HEK293 (cell line): ENCODE measurements at regions not wholly inside any gene's neighbourhood (a gene's known extent, or its start where the extent isn't known, plus 50 kb on each side); places are given as distances from the start of the nearest gene placed in this dataset.

Source experiments
- CTCF ChIA-PET: fragments of 350-600 bp; formaldehyde crosslinking; extraction: SDS; loops from one replicate; lab custom pipeline; 2021; ENCODE audit warnings: antibody characterized with exemption; lab: Yijun Ruan, JAX
- POLR2A ChIA-PET: fragments of 300-600 bp; formaldehyde crosslinking; extraction: SDS; loops from one replicate; lab custom pipeline; 2020; ENCODE audit warnings: antibody characterized with exemption, inconsistent platforms; lab: Yijun Ruan, JAX
- H3K27ac ChIP-seq: fragments of 200-500 bp; sonication (Bioruptor generic); 2 replicates; pipeline ENCODE4 v1.5.1; 2014; ENCODE audit warnings: low read depth, low read length, control low read depth, inconsistent platforms; ENCODE audit errors: extremely low read depth
- H3K36me3 ChIP-seq, 2 experiments: fragments of 200-500 bp in 1 of 2; sonication (Bioruptor generic) in 1 of 2; 1 replicate in 1 of 2; 2 replicates in 1 of 2; pipeline ENCODE4 v1.5.1; 2014 to 2017; ENCODE audit warnings: inconsistent platforms in 2 of 2, low read length in 2 of 2; ENCODE audit not compliant: control insufficient read depth in 2 of 2, insufficient read depth in 1 of 2
- H3K4me1 ChIP-seq: fragments of 200-500 bp; sonication (Bioruptor generic); 2 replicates; pipeline ENCODE4 v1.5.1; 2014; ENCODE audit warnings: mild to moderate bottlenecking, low read length, inconsistent platforms; ENCODE audit not compliant: control insufficient read depth, insufficient read depth
- H3K4me3 ChIP-seq: 2 replicates; pipeline ENCODE4 v1.5.1; 2011; ENCODE audit warnings: low read depth, mild to moderate bottlenecking, control low read depth, low read length, moderate library complexity
- H3K9me3 ChIP-seq: fragments of 200-500 bp; sonication (Bioruptor generic); 2 replicates; pipeline ENCODE4 v1.5.1; 2014; ENCODE audit warnings: low read depth, low read length, inconsistent platforms; ENCODE audit not compliant: control insufficient read depth, insufficient read depth
- BCL11A ChIP-seq: fragments of 450-650 bp; formaldehyde crosslinking; IDR thresholded peaks from 2 replicates; pipeline ENCODE4 v1.5.1; 2016; ENCODE audit warnings: low read depth, missing biosample characterization, missing genetic modification characterization
- KLF10 ChIP-seq: fragments of 450-650 bp; IDR thresholded peaks from 2 replicates; pipeline ENCODE4 v1.5.1; 2018; ENCODE audit warnings: missing biosample characterization, mild to moderate bottlenecking, missing genetic modification characterization
- KLF9 ChIP-seq: fragments of 450-650 bp; formaldehyde crosslinking; IDR thresholded peaks from 2 replicates; pipeline ENCODE4 v1.5.1; 2016; ENCODE audit warnings: missing biosample characterization, missing genetic modification characterization, low read depth
- REPIN1 ChIP-seq: fragments of 450-650 bp; formaldehyde crosslinking; IDR thresholded peaks from 2 replicates; pipeline ENCODE4 v1.5.1; 2017; ENCODE audit warnings: missing biosample characterization, missing genetic modification characterization, low read depth
- ZFP37 ChIP-seq: fragments of 450-650 bp; formaldehyde crosslinking; IDR thresholded peaks from 2 replicates; pipeline ENCODE4 v1.5.1; 2016; ENCODE audit warnings: missing biosample characterization, missing genetic modification characterization
- ZNF140 ChIP-seq: fragments of 450-650 bp; formaldehyde crosslinking; IDR thresholded peaks from 2 replicates; pipeline ENCODE4 v1.5.1; 2016; ENCODE audit warnings: missing biosample characterization, missing genetic modification characterization
- ZNF146 ChIP-seq: fragments of 450-650 bp; formaldehyde crosslinking; IDR thresholded peaks from 2 replicates; pipeline ENCODE4 v1.5.1; 2016; ENCODE audit warnings: missing biosample characterization, missing genetic modification characterization
- ZNF16 ChIP-seq: fragments of 450-650 bp; formaldehyde crosslinking; IDR thresholded peaks from 2 replicates; pipeline ENCODE4 v1.5.1; 2016; ENCODE audit warnings: low read depth, missing biosample characterization, missing genetic modification characterization
- ZNF302 ChIP-seq: fragments of 450-650 bp; formaldehyde crosslinking; IDR thresholded peaks from 2 replicates; pipeline ENCODE4 v1.5.1; 2016; ENCODE audit warnings: missing biosample characterization, missing genetic modification characterization, low read depth
- ZNF350 ChIP-seq: fragments of 450-650 bp; formaldehyde crosslinking; IDR thresholded peaks from 2 replicates; pipeline ENCODE4 v1.5.0; 2017; ENCODE audit warnings: missing biosample characterization, mild to moderate bottlenecking, missing genetic modification characterization
- ZNF501 ChIP-seq: fragments of 450-650 bp; formaldehyde crosslinking; IDR thresholded peaks from 2 replicates; pipeline ENCODE4 v1.5.1; 2016; ENCODE audit warnings: missing biosample characterization, missing genetic modification characterization
- ZNF621 ChIP-seq: fragments of 450-650 bp; formaldehyde crosslinking; IDR thresholded peaks from 2 replicates; pipeline ENCODE4 v1.5.1; 2017; ENCODE audit warnings: missing biosample characterization, missing genetic modification characterization
- ZNF623 ChIP-seq: fragments of 450-650 bp; formaldehyde crosslinking; IDR thresholded peaks from 2 replicates; pipeline ENCODE4 v1.5.1; 2016; ENCODE audit warnings: missing biosample characterization, missing genetic modification characterization
- TF ChIP-seq, protein P1 (sequence below): fragments of 450-650 bp; formaldehyde crosslinking; IDR thresholded peaks from 2 replicates; pipeline ENCODE4 v1.5.1; 2017; ENCODE audit warnings: missing biosample characterization, missing genetic modification characterization
- TF ChIP-seq, protein P2 (sequence below): fragments of 450-650 bp; formaldehyde crosslinking; IDR thresholded peaks from 2 replicates; pipeline ENCODE4 v1.5.1; 2016; ENCODE audit warnings: missing biosample characterization, missing genetic modification characterization
- TF ChIP-seq, protein P3 (sequence below): sonication (generic); formaldehyde crosslinking; IDR thresholded peaks from 2 replicates; pipeline ENCODE4 v1.8.1; 2022; ENCODE audit warnings: mild to moderate bottlenecking, moderate library complexity, missing genetic modification reagents
- TF ChIP-seq, protein P4 (sequence below): fragments of 450-650 bp; formaldehyde crosslinking; IDR thresholded peaks from 2 replicates; pipeline ENCODE4 v1.5.1; 2016; ENCODE audit warnings: missing biosample characterization, missing genetic modification characterization, borderline replicate concordance
- TF ChIP-seq, protein P5 (sequence below): fragments of 450-650 bp; formaldehyde crosslinking; IDR thresholded peaks from 2 replicates; pipeline ENCODE4; 2016; ENCODE audit warnings: missing biosample characterization, missing genetic modification characterization

DNA sequence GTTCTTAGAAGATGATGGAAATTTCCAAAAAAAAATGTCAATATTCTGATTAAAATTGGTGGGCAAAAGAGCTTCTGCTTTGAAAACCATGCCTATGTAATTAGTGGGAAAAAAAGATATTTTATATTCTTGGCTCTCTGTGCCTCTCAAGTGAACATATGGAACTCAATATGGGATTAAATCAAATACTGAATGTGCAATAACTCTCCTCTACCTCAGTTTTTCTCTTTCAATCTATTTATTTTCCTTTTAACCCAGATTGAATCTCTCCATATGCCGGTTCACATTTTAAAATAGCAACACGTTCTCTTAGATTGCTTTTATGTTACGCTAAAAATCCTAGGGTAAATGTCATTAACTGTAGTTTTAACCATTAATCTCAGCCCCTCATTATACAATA is 224.2 kb upstream of the PABPC4L start (continued):
- TF ChIP-seq, protein P1, sequence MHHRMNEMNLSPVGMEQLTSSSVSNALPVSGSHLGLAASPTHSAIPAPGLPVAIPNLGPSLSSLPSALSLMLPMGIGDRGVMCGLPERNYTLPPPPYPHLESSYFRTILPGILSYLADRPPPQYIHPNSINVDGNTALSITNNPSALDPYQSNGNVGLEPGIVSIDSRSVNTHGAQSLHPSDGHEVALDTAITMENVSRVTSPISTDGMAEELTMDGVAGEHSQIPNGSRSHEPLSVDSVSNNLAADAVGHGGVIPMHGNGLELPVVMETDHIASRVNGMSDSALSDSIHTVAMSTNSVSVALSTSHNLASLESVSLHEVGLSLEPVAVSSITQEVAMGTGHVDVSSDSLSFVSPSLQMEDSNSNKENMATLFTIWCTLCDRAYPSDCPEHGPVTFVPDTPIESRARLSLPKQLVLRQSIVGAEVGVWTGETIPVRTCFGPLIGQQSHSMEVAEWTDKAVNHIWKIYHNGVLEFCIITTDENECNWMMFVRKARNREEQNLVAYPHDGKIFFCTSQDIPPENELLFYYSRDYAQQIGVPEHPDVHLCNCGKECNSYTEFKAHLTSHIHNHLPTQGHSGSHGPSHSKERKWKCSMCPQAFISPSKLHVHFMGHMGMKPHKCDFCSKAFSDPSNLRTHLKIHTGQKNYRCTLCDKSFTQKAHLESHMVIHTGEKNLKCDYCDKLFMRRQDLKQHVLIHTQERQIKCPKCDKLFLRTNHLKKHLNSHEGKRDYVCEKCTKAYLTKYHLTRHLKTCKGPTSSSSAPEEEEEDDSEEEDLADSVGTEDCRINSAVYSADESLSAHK: no peak
- TF ChIP-seq, protein P2, sequence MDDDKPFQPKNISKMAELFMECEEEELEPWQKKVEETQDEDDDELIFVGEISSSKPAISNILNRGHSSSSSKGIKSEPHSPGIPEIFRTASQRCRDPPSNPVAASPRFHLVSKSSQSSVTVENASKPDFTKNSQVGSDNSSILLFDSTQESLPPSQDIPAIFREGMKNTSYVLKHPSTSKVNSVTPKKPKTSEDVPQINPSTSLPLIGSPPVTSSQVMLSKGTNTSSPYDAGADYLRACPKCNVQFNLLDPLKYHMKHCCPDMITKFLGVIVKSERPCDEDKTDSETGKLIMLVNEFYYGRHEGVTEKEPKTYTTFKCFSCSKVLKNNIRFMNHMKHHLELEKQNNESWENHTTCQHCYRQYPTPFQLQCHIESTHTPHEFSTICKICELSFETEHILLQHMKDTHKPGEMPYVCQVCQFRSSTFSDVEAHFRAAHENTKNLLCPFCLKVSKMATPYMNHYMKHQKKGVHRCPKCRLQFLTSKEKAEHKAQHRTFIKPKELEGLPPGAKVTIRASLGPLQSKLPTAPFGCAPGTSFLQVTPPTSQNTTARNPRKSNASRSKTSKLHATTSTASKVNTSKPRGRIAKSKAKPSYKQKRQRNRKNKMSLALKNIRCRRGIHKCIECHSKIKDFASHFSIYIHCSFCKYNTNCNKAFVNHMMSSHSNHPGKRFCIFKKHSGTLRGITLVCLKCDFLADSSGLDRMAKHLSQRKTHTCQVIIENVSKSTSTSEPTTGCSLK (tag by site-specific recombination): no peak

DNA sequence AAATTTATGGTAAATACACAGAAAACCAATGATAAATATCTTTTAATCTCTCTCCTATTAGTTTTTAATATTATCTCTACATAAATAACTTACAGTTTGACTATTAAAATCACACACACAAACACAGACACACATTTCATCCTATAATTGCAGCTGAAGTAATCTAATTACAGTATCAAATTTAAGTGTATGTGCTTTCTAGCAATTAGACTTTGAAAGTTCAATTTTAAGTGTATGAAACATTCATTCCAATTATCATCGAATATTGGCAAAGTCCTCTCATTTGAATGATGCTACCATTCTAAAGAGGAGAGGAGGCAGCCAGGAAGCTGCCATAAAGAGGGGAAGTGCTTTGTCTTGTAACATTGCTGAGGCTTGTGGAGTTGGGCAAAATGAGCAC is 221.2 kb upstream of the PABPC4L start:
- no peaks in the 10 kb centered on the region for H3K9me3 ChIP-seq
- no peak overlapping the region for H3K4me3 ChIP-seq
- H3K27ac ChIP-seq: no peak overlapping the region
- TF ChIP-seq ZFP37 (tag by site-specific recombination) (no peak), ZNF501 (tag by site-specific recombination) (no peak), ZNF302 (tag by site-specific recombination) (no peak), ZNF16 (tag by site-specific recombination) (no peak), KLF10 (tag by site-specific recombination) (no peak), KLF9 (tag by site-specific recombination) (no peak), ZNF350 (tag by site-specific recombination) (no peak), ZNF623 (tag by site-specific recombination) (no peak), ZNF146 (tag by site-specific recombination) (no peak), BCL11A (no peak), ZNF140 (tag by site-specific recombination) (no peak), REPIN1 (tag by site-specific recombination) (no peak)
- TF ChIP-seq, protein P3, sequence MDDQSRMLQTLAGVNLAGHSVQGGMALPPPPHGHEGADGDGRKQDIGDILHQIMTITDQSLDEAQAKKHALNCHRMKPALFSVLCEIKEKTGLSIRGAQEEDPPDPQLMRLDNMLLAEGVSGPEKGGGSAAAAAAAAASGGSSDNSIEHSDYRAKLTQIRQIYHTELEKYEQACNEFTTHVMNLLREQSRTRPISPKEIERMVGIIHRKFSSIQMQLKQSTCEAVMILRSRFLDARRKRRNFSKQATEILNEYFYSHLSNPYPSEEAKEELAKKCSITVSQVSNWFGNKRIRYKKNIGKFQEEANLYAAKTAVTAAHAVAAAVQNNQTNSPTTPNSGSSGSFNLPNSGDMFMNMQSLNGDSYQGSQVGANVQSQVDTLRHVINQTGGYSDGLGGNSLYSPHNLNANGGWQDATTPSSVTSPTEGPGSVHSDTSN (CRISPR knock-in tag): no peak
- TF ChIP-seq, all 188 proteins: peak for 0
- CTCF ChIA-PET: no interaction called here
- POLR2A ChIA-PET: no interaction called here
- H3K4me1 ChIP-seq: no peaks in the 10 kb centered on the region
- no peaks in the 10 kb centered on the region for H3K36me3 ChIP-seq

DNA sequence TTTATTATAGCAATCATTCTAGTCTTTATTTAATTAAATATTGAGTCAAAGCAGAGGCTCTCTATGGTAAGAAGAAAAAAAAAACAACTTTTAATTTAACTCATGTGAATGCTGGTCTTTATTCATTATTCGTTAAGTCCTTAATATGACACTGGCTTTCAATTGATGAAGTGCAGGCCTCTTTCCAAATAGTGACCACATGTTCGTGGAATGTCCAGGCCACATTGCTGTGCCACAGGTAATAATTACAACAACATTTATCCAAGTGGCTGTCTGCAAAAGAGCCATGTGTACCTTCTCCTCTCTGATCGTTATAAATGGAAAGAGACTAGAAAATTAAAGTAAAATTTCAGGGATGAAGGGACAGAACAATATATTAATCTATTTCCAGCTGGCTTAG is 220.1 kb upstream of the PABPC4L start:
- H3K9me3 ChIP-seq: no peaks in the 10 kb centered on the region
- no peaks in the 10 kb centered on the region for H3K4me1 ChIP-seq
- POLR2A ChIA-PET: no interaction called here
- CTCF ChIA-PET: no interaction called here
- H3K27ac ChIP-seq: no peak overlapping the region
- H3K4me3 ChIP-seq: no peak overlapping the region
- no peaks in the 10 kb centered on the region for H3K36me3 ChIP-seq
- TF ChIP-seq ZNF621 (tag by site-specific recombination): no peak

DNA sequence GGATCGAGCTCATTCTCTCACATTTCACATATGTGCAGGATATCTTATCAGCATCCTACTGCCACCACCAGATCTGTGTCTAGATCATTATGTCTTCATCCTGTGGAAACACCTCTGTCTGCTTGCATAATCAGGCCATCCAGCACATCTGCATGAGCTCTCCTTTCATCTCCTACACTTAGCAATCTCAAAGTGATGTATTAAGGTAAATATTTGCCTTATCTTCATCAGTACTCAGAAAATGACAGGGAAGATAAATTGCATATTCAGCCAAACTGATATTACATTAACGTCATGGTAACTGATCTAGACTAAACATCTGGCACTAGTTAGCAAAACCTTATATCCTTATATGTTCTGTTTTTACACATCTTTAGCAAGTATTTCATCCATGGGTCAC is 207.3 kb upstream of the PABPC4L start:
- Histone ChIP-seq H3K27ac (no peak overlapping the region), H3K4me1 (no peaks in the 10 kb centered on the region), H3K36me3 (no peaks in the 10 kb centered on the region), H3K4me3 (no peak overlapping the region), H3K9me3 (no peaks in the 10 kb centered on the region)
- ChIA-PET CTCF (no interaction called here), POLR2A (no interaction called here)
- TF ChIP-seq, protein P4, sequence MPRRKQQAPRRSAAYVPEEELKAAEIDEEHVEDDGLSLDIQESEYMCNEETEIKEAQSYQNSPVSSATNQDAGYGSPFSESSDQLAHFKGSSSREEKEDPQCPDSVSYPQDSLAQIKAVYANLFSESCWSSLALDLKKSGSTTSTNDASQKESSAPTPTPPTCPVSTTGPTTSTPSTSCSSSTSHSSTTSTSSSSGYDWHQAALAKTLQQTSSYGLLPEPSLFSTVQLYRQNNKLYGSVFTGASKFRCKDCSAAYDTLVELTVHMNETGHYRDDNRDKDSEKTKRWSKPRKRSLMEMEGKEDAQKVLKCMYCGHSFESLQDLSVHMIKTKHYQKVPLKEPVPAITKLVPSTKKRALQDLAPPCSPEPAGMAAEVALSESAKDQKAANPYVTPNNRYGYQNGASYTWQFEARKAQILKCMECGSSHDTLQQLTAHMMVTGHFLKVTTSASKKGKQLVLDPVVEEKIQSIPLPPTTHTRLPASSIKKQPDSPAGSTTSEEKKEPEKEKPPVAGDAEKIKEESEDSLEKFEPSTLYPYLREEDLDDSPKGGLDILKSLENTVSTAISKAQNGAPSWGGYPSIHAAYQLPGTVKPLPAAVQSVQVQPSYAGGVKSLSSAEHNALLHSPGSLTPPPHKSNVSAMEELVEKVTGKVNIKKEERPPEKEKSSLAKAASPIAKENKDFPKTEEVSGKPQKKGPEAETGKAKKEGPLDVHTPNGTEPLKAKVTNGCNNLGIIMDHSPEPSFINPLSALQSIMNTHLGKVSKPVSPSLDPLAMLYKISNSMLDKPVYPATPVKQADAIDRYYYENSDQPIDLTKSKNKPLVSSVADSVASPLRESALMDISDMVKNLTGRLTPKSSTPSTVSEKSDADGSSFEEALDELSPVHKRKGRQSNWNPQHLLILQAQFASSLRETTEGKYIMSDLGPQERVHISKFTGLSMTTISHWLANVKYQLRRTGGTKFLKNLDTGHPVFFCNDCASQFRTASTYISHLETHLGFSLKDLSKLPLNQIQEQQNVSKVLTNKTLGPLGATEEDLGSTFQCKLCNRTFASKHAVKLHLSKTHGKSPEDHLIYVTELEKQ (tag by site-specific recombination): no peak
- TF ChIP-seq, protein P5, sequence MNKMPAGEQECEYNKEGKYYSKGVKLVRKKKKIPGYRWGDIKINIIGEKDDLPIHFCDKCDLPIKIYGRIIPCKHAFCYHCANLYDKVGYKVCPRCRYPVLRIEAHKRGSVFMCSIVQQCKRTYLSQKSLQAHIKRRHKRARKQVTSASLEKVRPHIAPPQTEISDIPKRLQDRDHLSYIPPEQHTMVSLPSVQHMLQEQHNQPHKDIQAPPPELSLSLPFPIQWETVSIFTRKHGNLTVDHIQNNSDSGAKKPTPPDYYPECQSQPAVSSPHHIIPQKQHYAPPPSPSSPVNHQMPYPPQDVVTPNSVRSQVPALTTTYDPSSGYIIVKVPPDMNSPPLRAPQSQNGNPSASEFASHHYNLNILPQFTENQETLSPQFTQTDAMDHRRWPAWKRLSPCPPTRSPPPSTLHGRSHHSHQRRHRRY (tag by site-specific recombination): no peak
